GM19324 (cell line): ENCODE measurements at regions not wholly inside any gene's neighbourhood (a gene's known extent, or its start where the extent isn't known, plus 50 kb on each side); places are given as distances from the start of the nearest gene placed in this dataset.
A peak's percentile ranks its signal among the peaks of the same experiment; 100 is the strongest.

Experiments used
- ATAC-seq: cut with Tn5 transposase; IDR thresholded peaks from one replicate; pipeline ENCODE4 v1.9.1; 2021; ENCODE audit warnings: mild to moderate bottlenecking, moderate library complexity; ENCODE audit not compliant: unreplicated experiment, low FRiP score

- no peak for ATAC-seq
Observed at GRCh38 chr7:131190146-131190545, 137.5 kb upstream of the MKLN1 start.

- no peak for ATAC-seq
Observed at GRCh38 chr7:131190581-131190980, 137.1 kb upstream of the MKLN1 start.

GRCh38 chr7:131194070-131194865, 133.4 kb upstream of the MKLN1 start:
- ATAC-seq: no peak

GRCh38 chr7:131196803-131197202, 130.9 kb upstream of the MKLN1 start:
- ATAC-seq: no peak

- no peak for ATAC-seq
Observed at GRCh38 chr7:131197920-131198615, 129.6 kb upstream of the MKLN1 start.

- ATAC-seq: no peak
Observed at GRCh38 chr7:131202451-131202850, 125.2 kb upstream of the MKLN1 start.

- no peak for ATAC-seq
Observed at GRCh38 chr7:131203291-131203976, 124.2 kb upstream of the MKLN1 start.

- no peak for ATAC-seq
Observed at GRCh38 chr7:131208777-131209176, 118.9 kb upstream of the MKLN1 start.

GRCh38 chr7:131210618-131211017, 117.1 kb upstream of the MKLN1 start:
- ATAC-seq: no peak

GRCh38 chr7:131211500-131211899, 116.2 kb upstream of the MKLN1 start:
- no peak for ATAC-seq

GRCh38 chr7:131212114-131212513, 115.6 kb upstream of the MKLN1 start:
- no peak for ATAC-seq

- ATAC-seq: no peak
Observed at GRCh38 chr7:131218727-131219128, 108.9 kb upstream of the MKLN1 start.

- peak; percentile 63 for ATAC-seq
Observed at GRCh38 chr7:131219312-131220041, 108.2 kb upstream of the MKLN1 start.

GRCh38 chr7:131221061-131221460, 106.6 kb upstream of the MKLN1 start:
- no peak for ATAC-seq

- ATAC-seq: no peak
Observed at GRCh38 chr7:131222171-131222570, 105.5 kb upstream of the MKLN1 start.

GRCh38 chr7:131223151-131223550, 104.5 kb upstream of the MKLN1 start:
- ATAC-seq: no peak

- no peak for ATAC-seq
Observed at GRCh38 chr7:131224996-131225395, 102.7 kb upstream of the MKLN1 start.

GRCh38 chr7:131225619-131226513, 101.8 kb upstream of the MKLN1 start:
- peak; percentile 63 for ATAC-seq

GRCh38 chr7:131226514-131226865, 101.2 kb upstream of the MKLN1 start:
- no peak for ATAC-seq
